HG02588 (cell line): ENCODE measurements at regions not wholly inside any gene's neighbourhood (a gene's known extent, or its start where the extent isn't known, plus 50 kb on each side); places are given as distances from the start of the nearest gene placed in this dataset.

ENCODE experiments used
- ATAC-seq: cut with Tn5 transposase; IDR thresholded peaks from one replicate; pipeline ENCODE4 v1.9.1; 2021; ENCODE audit warnings: mild to moderate bottlenecking, moderate library complexity; ENCODE audit not compliant: unreplicated experiment

GRCh38 chr5:17428176-17428800 is 69.7 kb upstream of the TAF11L2 start:
- ATAC-seq = no peak

DNA sequence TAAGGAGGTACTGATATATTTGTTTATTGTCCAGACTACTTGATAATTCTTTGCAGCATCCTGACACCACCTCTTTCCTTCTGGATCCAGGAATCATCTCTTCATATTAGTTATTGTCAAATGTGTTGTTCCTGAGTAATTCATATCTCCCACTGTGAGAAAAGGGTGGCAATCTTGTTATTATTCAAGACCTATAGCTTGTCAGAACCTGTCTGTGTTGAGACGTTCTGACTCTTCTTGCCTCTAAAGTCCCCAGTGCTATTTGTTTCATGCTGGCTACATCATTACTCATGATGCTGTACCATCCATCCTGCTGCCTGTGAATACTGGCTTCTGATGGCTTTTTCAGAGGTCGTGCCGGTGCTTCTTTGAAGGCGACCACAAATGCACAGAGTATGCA is 68.7 kb upstream of the TAF11L2 start:
- ATAC-seq = no peak

DNA sequence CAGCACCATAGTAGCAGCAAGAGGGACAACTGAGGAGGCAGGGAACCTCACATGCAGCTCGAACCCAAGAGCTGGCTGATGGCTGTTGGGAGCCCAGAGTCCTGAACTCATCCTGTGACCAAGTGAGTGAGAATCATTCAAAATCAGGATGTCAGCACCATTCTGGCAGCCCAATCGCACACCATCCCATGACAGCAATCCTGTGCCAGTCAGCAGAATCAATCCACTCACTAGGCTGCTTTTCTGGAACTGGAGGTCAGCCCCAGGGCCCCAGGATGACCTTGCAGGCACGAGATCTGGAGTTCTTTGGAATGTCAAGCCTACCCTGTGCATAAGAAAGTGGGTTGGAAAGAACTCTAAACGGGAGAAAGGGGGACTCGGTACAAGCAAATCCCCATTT is 67.8 kb upstream of the TAF11L2 start:
- ATAC-seq = no peak

DNA sequence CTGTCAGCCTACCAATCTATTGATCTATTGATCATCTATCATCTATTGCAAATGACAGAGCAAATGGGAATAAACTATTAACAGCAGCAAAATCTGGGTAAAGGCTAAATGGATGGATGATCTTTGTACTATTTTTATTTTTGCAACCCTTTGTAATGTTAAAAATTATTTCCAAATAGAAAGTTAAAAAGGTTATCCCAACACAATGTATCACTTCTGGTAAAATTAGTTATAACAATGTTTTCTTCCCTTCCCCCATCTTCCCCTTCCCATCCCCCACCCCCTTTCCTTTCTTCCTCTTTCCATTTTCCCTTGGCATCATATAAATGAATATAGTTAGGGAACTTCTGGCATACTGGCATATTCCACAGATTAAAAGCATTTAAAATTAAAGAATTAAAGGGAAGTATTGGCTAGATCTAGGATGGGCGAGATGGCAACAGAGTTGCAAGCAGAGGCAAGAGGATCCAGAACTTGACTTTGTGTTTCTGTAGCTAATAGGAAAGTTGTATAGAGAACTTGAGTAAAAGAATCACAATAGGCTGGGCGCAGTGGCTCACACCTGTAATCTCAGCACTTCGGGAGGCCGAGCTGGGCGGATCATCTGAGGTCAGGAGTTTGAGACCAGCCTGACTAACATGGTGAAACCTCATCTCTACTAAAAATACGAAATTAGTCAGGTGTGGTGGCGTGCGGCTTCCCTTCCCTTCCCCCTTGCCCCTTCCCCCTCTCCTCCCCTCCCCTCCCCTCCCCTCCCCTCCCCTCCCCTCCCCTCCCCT is 66.6 kb upstream of the TAF11L2 start:
- ATAC-seq = no peak

DNA sequence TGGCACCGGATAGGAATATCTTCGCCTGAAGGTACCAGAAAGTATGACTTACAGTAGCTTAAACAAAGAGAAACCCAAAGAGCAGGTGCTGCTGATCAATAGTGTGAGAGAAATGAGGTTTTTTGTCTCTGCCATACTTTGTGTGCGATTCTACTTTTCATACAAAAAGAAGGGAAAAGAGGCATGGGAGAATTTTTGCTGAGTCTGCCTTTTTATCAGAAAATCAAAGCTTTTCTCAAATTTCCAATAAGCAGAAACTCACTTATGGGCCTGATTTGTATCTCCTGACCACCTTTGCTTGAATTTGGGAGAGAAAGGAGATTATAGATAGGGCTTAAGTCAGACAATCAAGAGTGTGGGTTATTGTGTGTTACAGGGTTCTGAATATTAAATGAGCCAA is 65.5 kb upstream of the TAF11L2 start:
- no peak for ATAC-seq

DNA sequence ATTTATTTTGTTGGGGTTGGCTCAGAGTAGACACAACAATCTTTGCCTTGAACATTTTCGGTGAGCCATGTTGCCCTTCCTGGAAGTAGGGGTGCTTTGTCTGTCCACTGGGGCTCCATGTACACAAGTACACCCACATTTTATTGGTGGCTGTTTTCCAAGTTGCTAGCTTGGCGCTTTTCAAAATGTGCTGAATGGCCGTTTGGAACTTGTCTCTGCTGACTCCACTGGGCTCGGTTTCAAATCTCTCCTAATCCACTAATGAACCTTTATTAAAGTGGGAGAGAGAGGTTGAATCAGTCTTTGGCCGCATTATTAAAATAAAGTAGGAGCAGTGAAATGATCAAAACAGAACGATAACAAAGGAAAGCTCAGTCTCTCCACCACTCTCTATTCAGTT is 64.6 kb upstream of the TAF11L2 start:
- ATAC-seq = no peak

DNA sequence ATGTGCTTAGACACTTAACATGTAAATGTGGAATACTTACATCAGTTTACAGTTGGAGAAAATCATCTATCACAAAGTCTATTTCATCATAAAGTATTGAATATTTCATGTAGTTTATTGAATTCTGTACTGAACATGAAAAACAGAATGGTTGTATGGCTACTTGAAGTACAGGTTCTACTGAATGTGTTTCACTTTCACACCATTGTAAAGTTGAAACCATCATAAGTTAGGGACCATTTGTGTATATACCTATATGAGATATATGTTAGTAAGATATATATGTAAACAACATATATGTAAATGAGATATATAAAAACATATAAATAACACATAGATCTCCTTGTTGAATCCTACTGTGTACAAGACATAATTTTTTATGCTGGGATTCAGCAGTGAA is 63.0 kb upstream of the TAF11L2 start:
- ATAC-seq = peak; percentile 52

- ATAC-seq = peak; percentile 38
Measured at GRCh38 chr5:17436350-17436749, 61.7 kb upstream of the TAF11L2 start.

DNA sequence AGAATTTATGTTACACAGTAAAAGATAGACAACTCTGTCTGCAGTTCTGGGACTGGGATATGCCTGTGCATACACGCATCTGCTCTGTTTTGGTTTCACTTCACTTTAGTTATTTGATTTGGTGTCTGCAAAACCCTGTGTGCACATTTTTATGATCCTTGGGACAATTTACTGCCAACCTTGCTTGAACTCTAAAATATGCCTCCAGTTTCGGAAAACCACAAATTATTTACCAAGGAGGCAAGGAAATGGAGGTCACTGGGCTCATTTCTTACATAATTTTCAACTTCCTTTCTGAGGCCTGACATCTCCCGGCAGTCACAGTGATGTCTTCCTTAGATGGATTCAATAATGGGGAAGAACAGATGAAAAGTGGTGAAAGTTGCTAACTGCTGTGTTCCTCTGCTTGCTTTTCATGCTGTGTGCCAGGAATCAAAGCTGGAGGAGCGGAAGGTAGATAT is 61.2 kb upstream of the TAF11L2 start:
- ATAC-seq = peak; percentile 82

DNA sequence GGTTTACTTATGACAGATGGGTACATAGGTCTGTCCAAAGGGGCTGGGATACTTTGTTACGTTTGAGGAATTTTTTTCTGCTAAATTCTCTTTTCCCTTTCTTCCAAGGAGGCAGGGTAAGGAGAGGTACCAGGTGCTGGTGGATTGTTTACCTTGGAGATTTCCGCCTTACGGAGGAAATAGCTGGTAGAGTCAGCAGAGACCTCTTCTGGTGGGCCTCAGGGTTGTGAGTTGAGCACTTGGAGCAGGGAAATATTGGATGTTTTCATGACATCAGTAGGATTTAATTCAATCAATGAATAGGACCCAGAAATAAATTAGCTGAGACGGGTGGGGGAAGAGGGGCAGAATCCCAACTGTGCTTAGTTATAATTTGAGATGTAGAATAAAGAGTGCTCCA is 60.0 kb upstream of the TAF11L2 start:
- ATAC-seq = no peak

- no peak for ATAC-seq
Measured at GRCh38 chr5:17439956-17440355, 58.1 kb upstream of the TAF11L2 start.

DNA sequence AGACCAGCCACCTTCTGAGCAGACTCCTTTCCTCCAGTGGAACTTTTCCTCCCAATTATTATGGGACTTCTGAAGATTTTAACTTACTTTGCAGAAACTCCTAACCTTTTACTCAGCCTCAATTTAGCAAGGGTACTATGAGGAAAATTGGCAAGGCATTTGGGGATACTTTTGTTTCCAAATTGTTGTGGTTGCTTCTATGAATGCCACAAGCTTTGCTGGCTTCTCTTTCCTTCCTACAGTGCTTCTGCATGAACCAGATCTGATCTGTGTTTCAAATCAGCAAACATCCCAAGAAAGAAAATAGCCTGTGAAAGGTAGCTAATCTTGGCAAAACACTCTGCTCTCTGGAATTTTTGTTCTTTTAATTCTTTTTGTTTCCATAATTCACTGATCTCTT is 57.3 kb upstream of the TAF11L2 start:
- no peak for ATAC-seq

- no peak for ATAC-seq
Measured at GRCh38 chr5:17441351-17441750, 56.7 kb upstream of the TAF11L2 start.

DNA sequence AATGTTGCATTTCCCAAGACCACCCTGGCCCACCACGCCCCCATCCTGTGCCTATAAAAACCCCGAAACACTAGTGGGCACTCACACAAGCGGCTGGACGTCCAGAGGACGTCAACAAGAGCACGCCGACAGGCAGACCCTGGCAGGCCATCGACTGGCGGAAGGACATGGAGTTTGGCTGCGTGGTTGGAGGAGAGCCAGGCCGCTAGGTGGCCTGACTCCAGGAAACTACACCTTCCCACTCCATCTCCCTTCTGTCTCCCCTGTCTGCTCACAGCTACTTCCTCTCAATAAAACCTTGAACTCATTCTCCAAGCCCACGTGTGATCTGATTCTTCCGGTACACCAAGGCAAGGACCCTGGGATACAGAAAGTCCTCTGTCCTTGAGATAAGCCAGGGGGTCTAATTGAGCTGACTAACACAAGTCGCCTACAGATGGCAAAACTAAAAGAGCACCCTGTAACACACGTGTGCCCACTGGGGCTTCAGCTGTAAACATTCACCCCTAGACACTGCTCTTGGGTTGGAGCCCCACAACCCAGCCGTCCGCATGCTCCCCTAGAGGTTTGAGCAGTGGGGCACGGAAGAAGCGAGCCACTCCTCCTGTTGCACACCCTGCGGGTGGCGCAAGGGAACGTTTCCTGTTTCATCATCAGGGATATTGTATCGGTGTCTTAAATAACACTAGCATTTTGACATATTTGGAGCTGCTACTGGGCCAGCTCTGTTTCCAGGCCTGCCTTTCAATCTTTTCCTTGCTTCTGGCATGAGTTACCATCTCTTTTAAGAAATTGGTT is 54.5 kb upstream of the TAF11L2 start:
- no peak for ATAC-seq

DNA sequence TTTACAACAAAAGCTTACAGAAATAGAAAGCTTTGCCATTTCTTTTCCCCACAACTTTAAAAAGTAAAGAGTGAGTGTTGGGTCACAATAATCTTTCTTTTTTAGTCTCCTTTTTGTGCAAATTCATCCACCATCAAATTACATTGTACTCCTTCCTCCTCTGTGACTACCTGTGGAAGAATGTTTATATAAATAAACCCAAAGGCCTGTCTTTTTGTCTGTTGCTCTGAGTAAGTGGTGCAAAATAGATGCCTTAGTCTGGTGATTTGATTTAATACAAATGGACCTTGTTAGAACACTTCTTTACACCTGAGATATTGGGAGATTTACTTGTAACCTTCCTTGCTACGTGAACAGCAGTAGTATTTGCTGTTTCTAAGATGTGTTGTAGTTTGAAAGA is 53.5 kb upstream of the TAF11L2 start:
- no peak for ATAC-seq

DNA sequence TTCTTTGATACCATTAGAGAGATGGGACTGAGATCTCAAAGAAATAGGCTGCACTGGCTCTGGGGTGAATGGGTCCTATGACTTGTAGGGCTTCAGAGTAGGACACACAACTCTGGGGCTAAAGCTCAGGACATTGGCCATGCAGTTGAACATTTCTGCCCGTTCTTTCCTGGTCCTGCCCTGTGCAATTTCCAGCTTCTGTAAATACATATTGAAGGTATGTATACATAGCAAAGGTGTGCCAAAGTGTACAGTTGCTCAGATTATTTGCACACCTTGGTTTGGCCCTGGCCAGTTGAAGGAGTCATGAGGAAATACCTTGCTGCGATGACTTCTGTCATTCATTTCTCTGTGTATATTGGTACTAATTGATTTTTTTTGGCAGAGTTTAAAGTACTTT is 52.8 kb upstream of the TAF11L2 start:
- no peak for ATAC-seq
